Liver (tissue), 3 donors: ENCODE measurements at regions not wholly inside any gene's neighbourhood (a gene's known extent, or its start where the extent isn't known, plus 50 kb on each side); places are given as distances from the start of the nearest gene placed in this dataset.

ENCODE experiments used
- EGR1 ChIP-seq, 2 donors: IDR thresholded peaks; 2 replicates each; pipeline ENCODE4 v1.6.1; 2016 to 2018; ENCODE audit warnings: antibody characterized with exemption in 2 of 2, low read depth in 2 of 2
- GABPA ChIP-seq, 2 donors: IDR thresholded peaks in 1 of 2; conservative IDR thresholded peaks in 1 of 2; 2 replicates each; pipeline ENCODE4 v1.6.1; 2016; ENCODE audit warnings: antibody characterized with exemption in 2 of 2, mild to moderate bottlenecking in 1 of 2, moderate library complexity in 1 of 2
- JUND ChIP-seq, 2 donors: IDR thresholded peaks; 2 replicates each; pipeline ENCODE4 v1.6.1; 2016; ENCODE audit warnings: antibody characterized with exemption in 2 of 2
- RAD21 ChIP-seq, 2 donors: IDR thresholded peaks; 2 replicates each; pipeline ENCODE4 v1.6.1; 2016; ENCODE audit warnings: antibody characterized with exemption in 2 of 2, mild to moderate bottlenecking in 2 of 2
- RXRA ChIP-seq, 2 donors: IDR thresholded peaks; 2 replicates each; pipeline ENCODE4 v1.6.1; 2017 to 2018; ENCODE audit warnings: antibody characterized with exemption in 2 of 2, mild to moderate bottlenecking in 1 of 2
- TAF1 ChIP-seq: conservative IDR thresholded peaks from 2 replicates; pipeline ENCODE4 v1.6.1; 2016; ENCODE audit warnings: antibody characterized with exemption, mild to moderate bottlenecking
- YY1 ChIP-seq: IDR thresholded peaks from 2 replicates; pipeline ENCODE4 v1.6.1; 2016; ENCODE audit warnings: antibody characterized with exemption, mild to moderate bottlenecking
- TF ChIP-seq, protein P1 (sequence below): fragments of 150-350 bp; IDR thresholded peaks from 2 replicates; pipeline ENCODE4 v1.5.1; 2017; ENCODE audit warnings: improper control_type of control experiment, low read depth, low read length; ENCODE audit not compliant: missing input control
- TF ChIP-seq, protein P2 (sequence below): IDR thresholded peaks from 2 replicates; pipeline ENCODE4 v1.6.1; 2016; ENCODE audit warnings: antibody characterized with exemption, mild to moderate bottlenecking
- donor health status: healthy.
- donor health status: healthy.

DNA sequence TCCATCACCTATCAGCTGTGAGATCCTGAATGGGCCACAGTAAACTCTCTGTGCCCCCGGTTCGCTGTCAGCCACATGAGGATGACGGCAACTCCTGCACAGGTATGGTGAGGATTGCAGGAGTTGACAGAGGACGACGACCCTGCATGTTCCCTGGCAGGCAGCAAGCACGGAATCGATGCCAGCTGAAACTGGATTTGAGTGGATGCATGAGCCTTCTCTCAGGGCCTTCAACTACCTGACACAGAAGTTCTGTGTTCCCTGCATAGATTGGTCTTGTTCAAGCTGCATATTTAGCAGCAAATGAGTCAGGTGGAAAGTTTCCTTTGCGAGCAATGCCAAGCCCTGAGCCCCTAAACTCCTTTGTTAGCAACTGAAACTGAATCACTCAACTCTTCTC is 69.6 kb upstream of the PTCH1 start:
- TF ChIP-seq YY1: no peak
- TF ChIP-seq, protein P1, sequence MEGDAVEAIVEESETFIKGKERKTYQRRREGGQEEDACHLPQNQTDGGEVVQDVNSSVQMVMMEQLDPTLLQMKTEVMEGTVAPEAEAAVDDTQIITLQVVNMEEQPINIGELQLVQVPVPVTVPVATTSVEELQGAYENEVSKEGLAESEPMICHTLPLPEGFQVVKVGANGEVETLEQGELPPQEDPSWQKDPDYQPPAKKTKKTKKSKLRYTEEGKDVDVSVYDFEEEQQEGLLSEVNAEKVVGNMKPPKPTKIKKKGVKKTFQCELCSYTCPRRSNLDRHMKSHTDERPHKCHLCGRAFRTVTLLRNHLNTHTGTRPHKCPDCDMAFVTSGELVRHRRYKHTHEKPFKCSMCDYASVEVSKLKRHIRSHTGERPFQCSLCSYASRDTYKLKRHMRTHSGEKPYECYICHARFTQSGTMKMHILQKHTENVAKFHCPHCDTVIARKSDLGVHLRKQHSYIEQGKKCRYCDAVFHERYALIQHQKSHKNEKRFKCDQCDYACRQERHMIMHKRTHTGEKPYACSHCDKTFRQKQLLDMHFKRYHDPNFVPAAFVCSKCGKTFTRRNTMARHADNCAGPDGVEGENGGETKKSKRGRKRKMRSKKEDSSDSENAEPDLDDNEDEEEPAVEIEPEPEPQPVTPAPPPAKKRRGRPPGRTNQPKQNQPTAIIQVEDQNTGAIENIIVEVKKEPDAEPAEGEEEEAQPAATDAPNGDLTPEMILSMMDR: no peak
- no peak for TF ChIP-seq TAF1
- no peak for TF ChIP-seq EGR1 (IDR thresholded peaks at IDR 0.05; ENCODE audit: low read depth in 2 of 2)
- no peak for TF ChIP-seq RXRA (IDR thresholded peaks at IDR 0.05)
- TF ChIP-seq GABPA (IDR thresholded peaks at IDR 0.05 in 1 of 2, conservative IDR thresholded peaks at IDR 0.05 in 1 of 2): no peak
- TF ChIP-seq JUND (IDR thresholded peaks at IDR 0.05): no peak
- no peak for TF ChIP-seq RAD21 (IDR thresholded peaks at IDR 0.05)
- TF ChIP-seq, protein P2, sequence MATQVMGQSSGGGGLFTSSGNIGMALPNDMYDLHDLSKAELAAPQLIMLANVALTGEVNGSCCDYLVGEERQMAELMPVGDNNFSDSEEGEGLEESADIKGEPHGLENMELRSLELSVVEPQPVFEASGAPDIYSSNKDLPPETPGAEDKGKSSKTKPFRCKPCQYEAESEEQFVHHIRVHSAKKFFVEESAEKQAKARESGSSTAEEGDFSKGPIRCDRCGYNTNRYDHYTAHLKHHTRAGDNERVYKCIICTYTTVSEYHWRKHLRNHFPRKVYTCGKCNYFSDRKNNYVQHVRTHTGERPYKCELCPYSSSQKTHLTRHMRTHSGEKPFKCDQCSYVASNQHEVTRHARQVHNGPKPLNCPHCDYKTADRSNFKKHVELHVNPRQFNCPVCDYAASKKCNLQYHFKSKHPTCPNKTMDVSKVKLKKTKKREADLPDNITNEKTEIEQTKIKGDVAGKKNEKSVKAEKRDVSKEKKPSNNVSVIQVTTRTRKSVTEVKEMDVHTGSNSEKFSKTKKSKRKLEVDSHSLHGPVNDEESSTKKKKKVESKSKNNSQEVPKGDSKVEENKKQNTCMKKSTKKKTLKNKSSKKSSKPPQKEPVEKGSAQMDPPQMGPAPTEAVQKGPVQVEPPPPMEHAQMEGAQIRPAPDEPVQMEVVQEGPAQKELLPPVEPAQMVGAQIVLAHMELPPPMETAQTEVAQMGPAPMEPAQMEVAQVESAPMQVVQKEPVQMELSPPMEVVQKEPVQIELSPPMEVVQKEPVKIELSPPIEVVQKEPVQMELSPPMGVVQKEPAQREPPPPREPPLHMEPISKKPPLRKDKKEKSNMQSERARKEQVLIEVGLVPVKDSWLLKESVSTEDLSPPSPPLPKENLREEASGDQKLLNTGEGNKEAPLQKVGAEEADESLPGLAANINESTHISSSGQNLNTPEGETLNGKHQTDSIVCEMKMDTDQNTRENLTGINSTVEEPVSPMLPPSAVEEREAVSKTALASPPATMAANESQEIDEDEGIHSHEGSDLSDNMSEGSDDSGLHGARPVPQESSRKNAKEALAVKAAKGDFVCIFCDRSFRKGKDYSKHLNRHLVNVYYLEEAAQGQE: no peak
